ENCODE measurements at regions not wholly inside any gene's neighbourhood (a gene's known extent, or its start where the extent isn't known, plus 50 kb on each side); places are given as distances from the start of the nearest gene placed in this dataset.
"Not testable (repeated sequence)": the region's sequence is repeated elsewhere in the genome, so short reads cannot be mapped to it uniquely, and the experiment has no call there.

DNA sequence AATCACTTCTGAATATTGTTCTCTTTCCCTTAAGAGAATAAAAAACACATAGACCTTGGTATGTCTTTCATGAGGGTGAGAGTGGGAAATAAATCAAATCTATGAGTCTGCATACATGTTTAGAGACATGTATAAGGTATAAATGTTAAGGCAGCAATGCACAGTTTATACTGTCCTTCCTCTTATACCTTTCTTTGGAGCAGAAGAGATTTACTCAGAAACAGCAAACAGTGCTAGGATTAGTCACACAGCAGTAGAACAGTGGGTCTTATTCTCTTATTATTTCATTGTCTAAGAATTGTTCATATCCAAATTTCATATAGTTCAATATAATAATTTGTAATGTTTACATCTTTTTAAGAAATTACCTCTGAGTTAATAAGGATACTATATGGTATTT, 126.7 kb upstream of the TMEM196 start:
- no peaks in the 10 kb centered on the region for H3K4me1 ChIP-seq
- H3K27me3 ChIP-seq (ENCODE audit: low read depth), result no peaks in the 10 kb centered on the region
- TF ChIP-seq, protein P1, sequence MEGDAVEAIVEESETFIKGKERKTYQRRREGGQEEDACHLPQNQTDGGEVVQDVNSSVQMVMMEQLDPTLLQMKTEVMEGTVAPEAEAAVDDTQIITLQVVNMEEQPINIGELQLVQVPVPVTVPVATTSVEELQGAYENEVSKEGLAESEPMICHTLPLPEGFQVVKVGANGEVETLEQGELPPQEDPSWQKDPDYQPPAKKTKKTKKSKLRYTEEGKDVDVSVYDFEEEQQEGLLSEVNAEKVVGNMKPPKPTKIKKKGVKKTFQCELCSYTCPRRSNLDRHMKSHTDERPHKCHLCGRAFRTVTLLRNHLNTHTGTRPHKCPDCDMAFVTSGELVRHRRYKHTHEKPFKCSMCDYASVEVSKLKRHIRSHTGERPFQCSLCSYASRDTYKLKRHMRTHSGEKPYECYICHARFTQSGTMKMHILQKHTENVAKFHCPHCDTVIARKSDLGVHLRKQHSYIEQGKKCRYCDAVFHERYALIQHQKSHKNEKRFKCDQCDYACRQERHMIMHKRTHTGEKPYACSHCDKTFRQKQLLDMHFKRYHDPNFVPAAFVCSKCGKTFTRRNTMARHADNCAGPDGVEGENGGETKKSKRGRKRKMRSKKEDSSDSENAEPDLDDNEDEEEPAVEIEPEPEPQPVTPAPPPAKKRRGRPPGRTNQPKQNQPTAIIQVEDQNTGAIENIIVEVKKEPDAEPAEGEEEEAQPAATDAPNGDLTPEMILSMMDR (IDR thresholded peaks at IDR 0.05), result no peak
- H3K9me3 ChIP-seq, result no peaks in the 10 kb centered on the region
- H3K36me3 ChIP-seq, result no peaks in the 10 kb centered on the region
- no peak for DNase-seq
- no peak for ATAC-seq
- no peak overlapping the region for H3K27ac ChIP-seq
- no peak overlapping the region for H3K4me3 ChIP-seq
- intact Hi-C loops (cut with DNase I), result no loop called here

DNA sequence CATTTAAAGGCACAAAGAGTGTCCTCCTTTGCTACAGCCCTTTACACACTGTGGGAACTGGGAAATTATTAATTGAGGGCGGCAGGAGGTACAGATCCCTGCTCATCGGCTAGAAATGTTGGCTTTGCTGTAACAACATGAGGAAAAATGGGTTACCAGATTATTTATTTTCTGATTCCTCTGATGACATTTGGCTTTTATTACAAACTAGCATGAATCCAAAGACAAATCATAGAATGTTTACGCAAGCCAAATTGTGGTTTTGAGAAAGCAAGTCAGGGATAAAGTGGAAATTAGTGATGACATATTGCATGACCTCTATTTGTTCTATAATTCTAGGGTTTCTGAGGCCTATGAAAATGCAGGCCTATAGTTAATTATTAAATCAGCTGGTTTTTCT, 126.1 kb upstream of the TMEM196 start:
- H3K36me3 ChIP-seq, result no peaks in the 10 kb centered on the region
- H3K4me3 ChIP-seq, result no peak overlapping the region
- intact Hi-C loops (cut with DNase I), result no loop called here
- no peak for DNase-seq
- no peaks in the 10 kb centered on the region for H3K27me3 ChIP-seq (ENCODE audit: low read depth)
- H3K4me1 ChIP-seq, result no peaks in the 10 kb centered on the region
- no peak overlapping the region for H3K27ac ChIP-seq
- no peak for ATAC-seq
- TF ChIP-seq, protein P1 (IDR thresholded peaks at IDR 0.05), result no peak
- no peaks in the 10 kb centered on the region for H3K9me3 ChIP-seq

DNA sequence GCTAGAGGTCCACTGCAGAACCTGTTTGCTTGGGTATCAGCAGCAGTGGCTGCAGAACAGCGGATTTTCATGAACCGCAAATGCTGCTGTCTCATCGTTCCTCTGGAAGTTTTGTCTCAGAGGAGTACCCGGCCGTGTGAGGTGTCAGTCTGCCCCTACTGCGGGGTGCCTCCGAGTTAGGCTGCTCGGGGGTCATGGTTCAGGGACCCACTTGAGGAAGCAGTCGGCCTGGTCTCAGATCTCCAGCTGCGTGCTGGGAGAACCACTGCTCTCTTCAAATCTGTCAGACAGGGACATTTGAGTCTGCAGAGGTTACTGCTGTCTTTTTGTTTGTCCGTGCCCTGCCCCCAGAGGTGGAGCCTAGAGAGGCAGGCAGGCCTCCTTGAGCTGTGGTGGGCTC, 109.5 kb upstream of the TMEM196 start:
- H3K4me1 ChIP-seq; intact Hi-C loops (cut with DNase I); H3K9me3 ChIP-seq; H3K4me3 ChIP-seq; H3K27ac ChIP-seq; H3K36me3 ChIP-seq; DNase-seq; H3K27me3 ChIP-seq (ENCODE audit: low read depth); ATAC-seq: not testable (repeated sequence)

DNA sequence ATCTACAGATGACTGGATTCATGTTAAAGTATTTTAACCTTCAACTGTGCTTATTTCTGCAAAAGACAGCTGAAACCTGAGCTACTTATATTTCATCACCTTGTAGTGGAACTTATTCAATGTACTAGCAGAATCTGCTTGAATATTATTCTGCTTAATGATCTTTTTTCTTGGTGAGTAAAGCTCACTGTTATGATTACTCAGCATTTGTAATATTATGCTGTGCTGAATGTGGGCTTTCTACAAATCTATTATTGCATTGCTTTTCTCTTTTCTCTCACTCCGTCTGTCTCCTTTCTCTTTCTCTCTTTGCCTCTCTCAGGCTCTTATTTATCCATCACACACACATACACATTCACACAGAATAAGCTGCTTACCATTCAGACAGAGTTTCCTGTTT, 98.7 kb upstream of the TMEM196 start:
- TF ChIP-seq, protein P1 (IDR thresholded peaks at IDR 0.05), result no peak
- no peaks in the 10 kb centered on the region for H3K27me3 ChIP-seq (ENCODE audit: low read depth)
- ATAC-seq (no peak), DNase-seq (no peak)
- H3K4me3 ChIP-seq, result no peak overlapping the region
- H3K9me3 ChIP-seq, result no peaks in the 10 kb centered on the region
- H3K4me1 ChIP-seq, result no peaks in the 10 kb centered on the region
- no peak overlapping the region for H3K27ac ChIP-seq
- intact Hi-C loops (cut with DNase I), result no loop called here
- H3K36me3 ChIP-seq, result no peaks in the 10 kb centered on the region

DNA sequence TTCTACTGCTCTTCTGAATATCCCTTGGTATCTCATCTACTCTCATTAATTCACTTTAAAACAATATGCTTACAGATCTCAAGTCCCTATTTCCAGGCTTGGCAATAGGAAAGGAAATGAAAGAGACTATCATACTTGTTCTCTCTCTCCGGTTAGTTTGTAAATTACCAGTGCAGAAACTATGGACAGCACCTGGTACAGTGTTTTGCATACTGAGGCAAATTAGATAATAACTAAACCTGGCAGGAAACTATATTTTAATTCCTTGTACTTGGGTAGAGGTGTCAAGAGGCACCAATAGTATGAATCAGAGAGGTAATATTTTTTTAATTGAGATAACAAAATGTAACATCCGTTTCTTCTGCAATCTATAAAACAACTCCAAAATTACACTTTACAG, 97.7 kb upstream of the TMEM196 start:
- intact Hi-C loops (cut with DNase I), result no loop called here
- Histone ChIP-seq H3K27ac (no peak overlapping the region), H3K4me3 (no peak overlapping the region), H3K9me3 (no peaks in the 10 kb centered on the region), H3K4me1 (no peaks in the 10 kb centered on the region), H3K36me3 (no peaks in the 10 kb centered on the region), H3K27me3 (ENCODE audit: low read depth) (no peaks in the 10 kb centered on the region)
- DNase-seq (no peak), ATAC-seq (no peak)
- TF ChIP-seq, protein P1 (IDR thresholded peaks at IDR 0.05), result no peak

DNA sequence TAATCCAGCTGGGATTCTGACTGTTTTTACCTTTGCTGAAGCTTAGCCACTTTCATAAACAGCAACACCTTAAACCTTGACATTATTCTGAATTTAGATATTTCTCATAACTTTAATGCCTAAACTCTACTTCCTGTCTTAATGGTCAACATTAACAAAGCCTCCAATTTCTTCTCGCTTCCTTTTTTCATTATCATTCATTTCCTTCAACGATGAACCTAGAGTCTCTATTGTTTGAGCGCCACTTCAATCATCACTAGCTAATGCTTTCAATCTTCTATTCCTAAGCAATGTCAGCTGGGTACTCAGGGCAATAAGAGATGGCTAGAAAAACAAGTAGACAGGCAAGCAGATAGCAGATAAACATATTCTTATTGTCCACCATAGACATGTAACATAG, 96.6 kb upstream of the TMEM196 start:
- Histone ChIP-seq H3K27ac (no peak overlapping the region), H3K4me3 (no peak overlapping the region), H3K36me3 (no peaks in the 10 kb centered on the region), H3K27me3 (ENCODE audit: low read depth) (no peaks in the 10 kb centered on the region), H3K9me3 (no peaks in the 10 kb centered on the region), H3K4me1 (no peaks in the 10 kb centered on the region)
- DNase-seq (no peak), ATAC-seq (no peak)
- TF ChIP-seq, protein P1 (IDR thresholded peaks at IDR 0.05), result no peak
- intact Hi-C loops (cut with DNase I), result no loop called here
